Endothelial cell of umbilical vein (primary cell): ENCODE measurements at regions not wholly inside any gene's neighbourhood (a gene's known extent, or its start where the extent isn't known, plus 50 kb on each side); places are given as distances from the start of the nearest gene placed in this dataset.

ENCODE experiments used
- EZH2 ChIP-seq: IDR thresholded peaks from 2 replicates; pipeline ENCODE4 v1.6.1; 2012; ENCODE audit warnings: borderline replicate concordance, low read depth, mild to moderate bottlenecking, moderate library complexity, low read length, inconsistent platforms; ENCODE audit not compliant: severe bottlenecking
- FOS ChIP-seq: IDR thresholded peaks from 2 replicates; pipeline ENCODE4 v1.6.1; 2011; ENCODE audit warnings: mild to moderate bottlenecking, low read length, moderate library complexity, borderline replicate concordance; ENCODE audit not compliant: insufficient read depth
- JUN ChIP-seq: IDR thresholded peaks from 2 replicates; pipeline ENCODE4 v1.6.1; 2011; ENCODE audit warnings: borderline replicate concordance, low read depth; ENCODE audit not compliant: insufficient read length, insufficient read depth
- MYC ChIP-seq: IDR thresholded peaks from one replicate; pipeline ENCODE4 v1.6.1; 2011; ENCODE audit warnings: mild to moderate bottlenecking, low read depth, low read length
- POLR2A ChIP-seq: IDR thresholded peaks from 2 replicates; pipeline ENCODE4 v1.6.1; 2012; ENCODE audit warnings: low read depth, mild to moderate bottlenecking, control low read depth, low read length
- POLR2AphosphoS5 ChIP-seq: IDR thresholded peaks from 2 replicates; pipeline ENCODE4 v1.6.1; 2012; ENCODE audit warnings: low read depth, mild to moderate bottlenecking, control low read depth, low read length, moderate library complexity; ENCODE audit not compliant: insufficient read depth
- TF ChIP-seq, protein P1 (sequence below), 2 donors: IDR thresholded peaks; 1 replicate in 1 of 2; 2 replicates in 1 of 2; pipeline ENCODE4 v1.5.1; 2011; ENCODE audit warnings: low read length in 2 of 2, mild to moderate bottlenecking in 2 of 2, moderate library complexity in 2 of 2, control low read depth in 1 of 2, inconsistent platforms in 1 of 2, low read depth in 1 of 2; ENCODE audit not compliant: insufficient read depth in 1 of 2; ENCODE audit errors: extremely low read depth in 1 of 2

- TF ChIP-seq, protein P1, sequence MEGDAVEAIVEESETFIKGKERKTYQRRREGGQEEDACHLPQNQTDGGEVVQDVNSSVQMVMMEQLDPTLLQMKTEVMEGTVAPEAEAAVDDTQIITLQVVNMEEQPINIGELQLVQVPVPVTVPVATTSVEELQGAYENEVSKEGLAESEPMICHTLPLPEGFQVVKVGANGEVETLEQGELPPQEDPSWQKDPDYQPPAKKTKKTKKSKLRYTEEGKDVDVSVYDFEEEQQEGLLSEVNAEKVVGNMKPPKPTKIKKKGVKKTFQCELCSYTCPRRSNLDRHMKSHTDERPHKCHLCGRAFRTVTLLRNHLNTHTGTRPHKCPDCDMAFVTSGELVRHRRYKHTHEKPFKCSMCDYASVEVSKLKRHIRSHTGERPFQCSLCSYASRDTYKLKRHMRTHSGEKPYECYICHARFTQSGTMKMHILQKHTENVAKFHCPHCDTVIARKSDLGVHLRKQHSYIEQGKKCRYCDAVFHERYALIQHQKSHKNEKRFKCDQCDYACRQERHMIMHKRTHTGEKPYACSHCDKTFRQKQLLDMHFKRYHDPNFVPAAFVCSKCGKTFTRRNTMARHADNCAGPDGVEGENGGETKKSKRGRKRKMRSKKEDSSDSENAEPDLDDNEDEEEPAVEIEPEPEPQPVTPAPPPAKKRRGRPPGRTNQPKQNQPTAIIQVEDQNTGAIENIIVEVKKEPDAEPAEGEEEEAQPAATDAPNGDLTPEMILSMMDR (IDR thresholded peaks at IDR 0.05; ENCODE audit: extremely low read depth in 1 of 2, insufficient read depth in 1 of 2, low read depth in 1 of 2, low read length in 2 of 2): no peak
- TF ChIP-seq JUN (no peak), MYC (no peak), POLR2A (no peak), POLR2AphosphoS5 (no peak), EZH2 (no peak), FOS (no peak)
Observed at GRCh38 chr13:69373747-69374425, 733.7 kb upstream of the ATXN8OS start.
